ENCODE measurements at regions not wholly inside any gene's neighbourhood (a gene's known extent, or its start where the extent isn't known, plus 50 kb on each side); places are given as distances from the start of the nearest gene placed in this dataset.
"Not testable (repeated sequence)": the region's sequence is repeated elsewhere in the genome, so short reads cannot be mapped to it uniquely, and the experiment has no call there.

- Histone ChIP-seq H3K9ac (ENCODE audit: insufficient read length, low read depth) (no peak overlapping the region), H3K36me3 (ENCODE audit: insufficient read depth, insufficient read length, low read length) (no peaks in the 10 kb centered on the region), H3K9me3 (ENCODE audit: insufficient read depth, low read length) (no peaks in the 10 kb centered on the region), H3K4me1 (ENCODE audit: insufficient read depth, insufficient read length) (no peaks in the 10 kb centered on the region), H3K27me3 (ENCODE audit: insufficient read depth, insufficient read length) (no peaks in the 10 kb centered on the region), H3K4me3 (ENCODE audit: insufficient read length, low read depth) (no peak overlapping the region)
- no peak for DNase-seq (ENCODE audit: low read depth, low spot score)
- TF ChIP-seq YY1 (IDR thresholded peaks at IDR 0.05; ENCODE audit: insufficient read depth, insufficient read length) = no peak
- no peak for TF ChIP-seq ZNF274 (IDR thresholded peaks at IDR 0.05; ENCODE audit: low read depth, low read length)
- no peak for TF ChIP-seq SUZ12 (IDR thresholded peaks at IDR 0.05; ENCODE audit: extremely low read depth, insufficient read depth, insufficient read length)
Observed at GRCh38 chr3:144569651-144570050, 598.0 kb downstream of the DIPK2A start.

- no peak overlapping the region for H3K4me3 ChIP-seq (ENCODE audit: insufficient read length, low read depth)
- H3K9ac ChIP-seq (ENCODE audit: insufficient read length, low read depth) = no peak overlapping the region
- no peaks in the 10 kb centered on the region for H3K27me3 ChIP-seq (ENCODE audit: insufficient read depth, insufficient read length)
- peaks cover 5% of the 10 kb centered on the region; the same call in 1 of the 2 replicates for H3K9me3 ChIP-seq (ENCODE audit: insufficient read depth, low read length)
- H3K4me1 ChIP-seq (ENCODE audit: insufficient read depth, insufficient read length) = no peaks in the 10 kb centered on the region
- DNase-seq (ENCODE audit: low read depth, low spot score) = no peak
- TF ChIP-seq YY1 (IDR thresholded peaks at IDR 0.05; ENCODE audit: insufficient read depth, insufficient read length) = no peak
- TF ChIP-seq ZNF274 (IDR thresholded peaks at IDR 0.05; ENCODE audit: low read depth, low read length) = no peak
- TF ChIP-seq SUZ12 (IDR thresholded peaks at IDR 0.05; ENCODE audit: extremely low read depth, insufficient read depth, insufficient read length) = no peak
- H3K36me3 ChIP-seq (ENCODE audit: insufficient read depth, insufficient read length, low read length) = no peaks in the 10 kb centered on the region
Observed at GRCh38 chr3:144583871-144584270, 612.2 kb downstream of the DIPK2A start.

GRCh38 chr3:144585408-144585807 is 613.8 kb downstream of the DIPK2A start:
- Histone ChIP-seq H3K4me1 (ENCODE audit: insufficient read depth, insufficient read length) (no peaks in the 10 kb centered on the region), H3K9ac (ENCODE audit: insufficient read length, low read depth) (no peak overlapping the region), H3K27me3 (ENCODE audit: insufficient read depth, insufficient read length) (no peaks in the 10 kb centered on the region), H3K9me3 (ENCODE audit: insufficient read depth, low read length) (peaks cover 5% of the 10 kb centered on the region; the same call in 1 of the 2 replicates), H3K4me3 (ENCODE audit: insufficient read length, low read depth) (no peak overlapping the region), H3K36me3 (ENCODE audit: insufficient read depth, insufficient read length, low read length) (no peaks in the 10 kb centered on the region)
- TF ChIP-seq SUZ12 (IDR thresholded peaks at IDR 0.05; ENCODE audit: extremely low read depth, insufficient read depth, insufficient read length) (no peak), ZNF274 (IDR thresholded peaks at IDR 0.05; ENCODE audit: low read depth, low read length) (no peak), YY1 (IDR thresholded peaks at IDR 0.05; ENCODE audit: insufficient read depth, insufficient read length) (no peak)
- no peak for DNase-seq (ENCODE audit: low read depth, low spot score)

- Histone ChIP-seq H3K4me3 (ENCODE audit: insufficient read length, low read depth) (no peak overlapping the region), H3K27me3 (ENCODE audit: insufficient read depth, insufficient read length) (no peaks in the 10 kb centered on the region), H3K36me3 (ENCODE audit: insufficient read depth, insufficient read length, low read length) (no peaks in the 10 kb centered on the region), H3K4me1 (ENCODE audit: insufficient read depth, insufficient read length) (no peaks in the 10 kb centered on the region), H3K9me3 (ENCODE audit: insufficient read depth, low read length) (peaks cover 5% of the 10 kb centered on the region; the same call in 1 of the 2 replicates), H3K9ac (ENCODE audit: insufficient read length, low read depth) (no peak overlapping the region)
- no peak for DNase-seq (ENCODE audit: low read depth, low spot score)
- TF ChIP-seq YY1 (IDR thresholded peaks at IDR 0.05; ENCODE audit: insufficient read depth, insufficient read length) (no peak), ZNF274 (IDR thresholded peaks at IDR 0.05; ENCODE audit: low read depth, low read length) (no peak), SUZ12 (IDR thresholded peaks at IDR 0.05; ENCODE audit: extremely low read depth, insufficient read depth, insufficient read length) (no peak)
Observed at GRCh38 chr3:144585953-144586352, 614.3 kb downstream of the DIPK2A start.

- H3K9ac ChIP-seq (ENCODE audit: insufficient read length, low read depth) = no peak overlapping the region
- H3K4me1 ChIP-seq (ENCODE audit: insufficient read depth, insufficient read length) = no peaks in the 10 kb centered on the region
- no peaks in the 10 kb centered on the region for H3K36me3 ChIP-seq (ENCODE audit: insufficient read depth, insufficient read length, low read length)
- no peaks in the 10 kb centered on the region for H3K27me3 ChIP-seq (ENCODE audit: insufficient read depth, insufficient read length)
- no peak for DNase-seq (ENCODE audit: low read depth, low spot score)
- no peak overlapping the region for H3K4me3 ChIP-seq (ENCODE audit: insufficient read length, low read depth)
- peaks cover 5% of the 10 kb centered on the region; the same call in 1 of the 2 replicates for H3K9me3 ChIP-seq (ENCODE audit: insufficient read depth, low read length)
- TF ChIP-seq ZNF274 (IDR thresholded peaks at IDR 0.05; ENCODE audit: low read depth, low read length) (no peak), SUZ12 (IDR thresholded peaks at IDR 0.05; ENCODE audit: extremely low read depth, insufficient read depth, insufficient read length) (no peak), YY1 (IDR thresholded peaks at IDR 0.05; ENCODE audit: insufficient read depth, insufficient read length) (no peak)
Observed at GRCh38 chr3:144586382-144586781, 614.8 kb downstream of the DIPK2A start.

GRCh38 chr3:144590854-144591253 is 619.2 kb downstream of the DIPK2A start:
- TF ChIP-seq YY1 (IDR thresholded peaks at IDR 0.05; ENCODE audit: insufficient read depth, insufficient read length) = no peak
- TF ChIP-seq SUZ12 (IDR thresholded peaks at IDR 0.05; ENCODE audit: extremely low read depth, insufficient read depth, insufficient read length) = no peak
- TF ChIP-seq ZNF274 (IDR thresholded peaks at IDR 0.05; ENCODE audit: low read depth, low read length) = no peak
- Histone ChIP-seq H3K9me3 (ENCODE audit: insufficient read depth, low read length) (no peaks in the 10 kb centered on the region), H3K27me3 (ENCODE audit: insufficient read depth, insufficient read length) (no peaks in the 10 kb centered on the region), H3K36me3 (ENCODE audit: insufficient read depth, insufficient read length, low read length) (no peaks in the 10 kb centered on the region), H3K9ac (ENCODE audit: insufficient read length, low read depth) (no peak overlapping the region), H3K4me1 (ENCODE audit: insufficient read depth, insufficient read length) (no peaks in the 10 kb centered on the region), H3K4me3 (ENCODE audit: insufficient read length, low read depth) (no peak overlapping the region)
- DNase-seq (ENCODE audit: low read depth, low spot score) = no peak

GRCh38 chr3:144593881-144594280 is 622.3 kb downstream of the DIPK2A start:
- Histone ChIP-seq H3K4me1 (ENCODE audit: insufficient read depth, insufficient read length) (no peaks in the 10 kb centered on the region), H3K27me3 (ENCODE audit: insufficient read depth, insufficient read length) (no peaks in the 10 kb centered on the region), H3K36me3 (ENCODE audit: insufficient read depth, insufficient read length, low read length) (no peaks in the 10 kb centered on the region), H3K4me3 (ENCODE audit: insufficient read length, low read depth) (no peak overlapping the region), H3K9me3 (ENCODE audit: insufficient read depth, low read length) (0 out of 2 replicates have a peak, but pooled peaks cover 4% of the 10 kb centered on the region), H3K9ac (ENCODE audit: insufficient read length, low read depth) (no peak overlapping the region)
- TF ChIP-seq SUZ12 (IDR thresholded peaks at IDR 0.05; ENCODE audit: extremely low read depth, insufficient read depth, insufficient read length) (no peak), YY1 (IDR thresholded peaks at IDR 0.05; ENCODE audit: insufficient read depth, insufficient read length) (no peak), ZNF274 (IDR thresholded peaks at IDR 0.05; ENCODE audit: low read depth, low read length) (no peak)
- DNase-seq (ENCODE audit: low read depth, low spot score) = no peak

- not testable (repeated sequence) for H3K4me1 ChIP-seq (ENCODE audit: insufficient read depth, insufficient read length); H3K9me3 ChIP-seq (ENCODE audit: insufficient read depth, low read length); H3K4me3 ChIP-seq (ENCODE audit: insufficient read length, low read depth); H3K27me3 ChIP-seq (ENCODE audit: insufficient read depth, insufficient read length); H3K9ac ChIP-seq (ENCODE audit: insufficient read length, low read depth); H3K36me3 ChIP-seq (ENCODE audit: insufficient read depth, insufficient read length, low read length)
- DNase-seq (ENCODE audit: low read depth, low spot score) = peak; percentile 11
Observed at GRCh38 chr3:144620236-144620635, 648.6 kb downstream of the DIPK2A start.

Measured in NT2/D1 (cell line).